ENCODE measurements at regions not wholly inside any gene's neighbourhood (a gene's known extent, or its start where the extent isn't known, plus 50 kb on each side); places are given as distances from the start of the nearest gene placed in this dataset.

DNA sequence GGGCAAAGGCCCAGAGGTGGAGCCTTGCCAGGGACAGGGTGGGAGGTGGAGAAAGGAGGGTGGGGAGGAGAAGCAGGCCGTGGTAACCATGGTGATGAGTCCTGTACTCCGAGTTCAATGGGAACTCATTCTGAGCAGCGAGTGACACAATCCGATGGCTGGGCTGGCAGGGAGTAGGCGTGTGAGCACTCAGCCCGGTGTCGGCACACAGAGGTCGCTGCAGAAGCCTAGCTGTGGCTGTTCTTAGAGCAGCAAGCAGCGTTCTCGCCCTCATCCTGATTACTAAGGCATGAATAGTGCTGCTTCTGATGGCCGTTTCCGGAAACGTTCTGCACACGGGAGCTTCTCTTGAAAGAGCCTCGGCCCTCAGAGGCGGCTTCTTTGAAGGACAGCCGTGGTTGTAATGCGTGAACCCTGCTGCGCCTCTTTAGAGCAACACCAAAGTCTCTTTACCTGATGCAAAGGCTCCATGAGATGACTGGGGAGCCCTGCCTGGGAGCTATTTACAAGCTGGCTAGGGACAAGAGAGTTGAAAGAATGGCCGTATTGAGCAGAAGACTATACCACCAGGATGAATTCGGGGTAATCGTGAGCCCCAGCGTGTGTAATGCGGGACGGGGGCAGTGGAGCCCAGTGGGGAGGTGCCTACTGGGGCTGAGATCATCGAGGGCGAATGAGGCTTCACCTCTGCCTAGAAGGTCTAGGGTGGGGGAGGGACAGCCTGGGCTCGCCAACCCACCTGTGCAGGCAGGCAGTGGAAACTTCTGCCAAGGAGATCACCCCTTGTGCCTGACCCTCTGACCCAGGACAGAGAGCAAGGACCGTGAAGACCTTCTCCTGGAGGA lies 72.8 kb upstream of the PAX7 start:
- TF ChIP-seq CTCF (IDR thresholded peaks at IDR 0.05) (no peak), POLR2A (IDR thresholded peaks at IDR 0.05) (no peak), EP300 (IDR thresholded peaks at IDR 0.05) (no peak)

Measured in suprapubic skin (tissue), 3 donors.